ENCODE measurements at regions not wholly inside any gene's neighbourhood (a gene's known extent, or its start where the extent isn't known, plus 50 kb on each side); places are given as distances from the start of the nearest gene placed in this dataset.

DNA sequence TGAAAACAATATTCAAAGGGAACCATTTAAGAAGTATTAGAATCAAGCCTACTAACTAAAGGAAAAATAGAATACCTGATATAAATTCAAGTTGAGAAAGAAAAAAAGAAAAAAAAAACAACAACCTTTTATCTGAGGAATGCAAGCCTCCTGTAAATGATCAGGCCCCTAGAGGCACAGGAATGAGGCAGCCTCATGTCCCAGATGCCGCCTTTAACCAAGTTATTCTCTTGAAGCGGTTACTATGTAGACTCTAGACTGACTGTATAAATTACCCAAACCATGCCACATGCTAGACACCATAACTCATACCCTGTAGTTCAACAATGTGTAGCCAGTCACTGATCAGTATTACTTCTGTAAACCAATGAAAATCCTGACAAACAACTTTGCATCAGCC, 929.6 kb downstream of the TAF11L14 start:
- no peaks in the 10 kb centered on the region for H3K4me1 ChIP-seq (ENCODE audit: control insufficient read depth, extremely low read depth, insufficient read depth, low read length)
- H2AFZ ChIP-seq (ENCODE audit: low read length): no peak overlapping the region
- H3K9me3 ChIP-seq (ENCODE audit: control insufficient read depth, insufficient read depth, low read depth, low read length): no peaks in the 10 kb centered on the region
- H3K36me3 ChIP-seq (ENCODE audit: control insufficient read depth, insufficient read depth, low read length): no peaks in the 10 kb centered on the region
- H3K4me3 ChIP-seq (replicated peaks in 1 of 4; ENCODE audit: control extremely low read depth in 1 of 4, insufficient read depth in 1 of 4, low read depth in 3 of 4, low read length in 4 of 4): no peak overlapping the region
- no peak for DNase-seq (ENCODE audit: low read depth in 2 of 2)
- no peak overlapping the region for H3K27ac ChIP-seq (ENCODE audit: insufficient read depth, low read length)
- TF ChIP-seq, protein P1, sequence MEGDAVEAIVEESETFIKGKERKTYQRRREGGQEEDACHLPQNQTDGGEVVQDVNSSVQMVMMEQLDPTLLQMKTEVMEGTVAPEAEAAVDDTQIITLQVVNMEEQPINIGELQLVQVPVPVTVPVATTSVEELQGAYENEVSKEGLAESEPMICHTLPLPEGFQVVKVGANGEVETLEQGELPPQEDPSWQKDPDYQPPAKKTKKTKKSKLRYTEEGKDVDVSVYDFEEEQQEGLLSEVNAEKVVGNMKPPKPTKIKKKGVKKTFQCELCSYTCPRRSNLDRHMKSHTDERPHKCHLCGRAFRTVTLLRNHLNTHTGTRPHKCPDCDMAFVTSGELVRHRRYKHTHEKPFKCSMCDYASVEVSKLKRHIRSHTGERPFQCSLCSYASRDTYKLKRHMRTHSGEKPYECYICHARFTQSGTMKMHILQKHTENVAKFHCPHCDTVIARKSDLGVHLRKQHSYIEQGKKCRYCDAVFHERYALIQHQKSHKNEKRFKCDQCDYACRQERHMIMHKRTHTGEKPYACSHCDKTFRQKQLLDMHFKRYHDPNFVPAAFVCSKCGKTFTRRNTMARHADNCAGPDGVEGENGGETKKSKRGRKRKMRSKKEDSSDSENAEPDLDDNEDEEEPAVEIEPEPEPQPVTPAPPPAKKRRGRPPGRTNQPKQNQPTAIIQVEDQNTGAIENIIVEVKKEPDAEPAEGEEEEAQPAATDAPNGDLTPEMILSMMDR (conservative IDR thresholded peaks at IDR 0.05 in 1 of 2, IDR thresholded peaks at IDR 0.05 in 1 of 2; ENCODE audit: low read depth in 1 of 2, low read length in 2 of 2): no peak
- no peaks in the 10 kb centered on the region for H4K20me1 ChIP-seq (ENCODE audit: control insufficient read depth, extremely low read depth, insufficient read depth, low read length)
- H3K79me2 ChIP-seq (ENCODE audit: control insufficient read depth, insufficient read depth, low read length): no peaks in the 10 kb centered on the region
- no peak overlapping the region for H3K4me2 ChIP-seq (ENCODE audit: extremely low read depth, insufficient read depth, low read length)
- H3K9ac ChIP-seq (ENCODE audit: insufficient read depth, low read length): no peak overlapping the region
- no peaks in the 10 kb centered on the region for H3K27me3 ChIP-seq (ENCODE audit: control insufficient read depth, insufficient read depth, low read length)

DNA sequence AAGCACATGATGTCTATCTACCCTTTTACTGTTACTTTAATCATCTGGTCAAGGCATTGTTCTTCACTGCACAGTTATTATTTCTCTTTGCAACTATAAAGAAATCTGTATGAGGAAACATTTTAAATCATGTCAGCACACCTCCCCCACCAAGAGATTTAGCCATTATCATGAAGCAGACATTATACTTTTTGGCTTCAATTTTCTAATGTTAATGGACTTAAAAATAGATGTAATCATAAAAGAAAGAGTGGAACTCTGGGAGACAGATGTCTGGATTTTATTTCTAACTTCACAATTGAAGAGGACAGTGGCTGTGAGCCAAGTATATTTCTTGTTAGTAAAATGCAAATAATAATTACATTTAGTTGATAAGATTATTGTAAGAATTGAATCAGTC, 932.4 kb downstream of the TAF11L14 start:
- no peak overlapping the region for H3K27ac ChIP-seq (ENCODE audit: insufficient read depth, low read length)
- H3K36me3 ChIP-seq (ENCODE audit: control insufficient read depth, insufficient read depth, low read length): no peaks in the 10 kb centered on the region
- H3K27me3 ChIP-seq (ENCODE audit: control insufficient read depth, insufficient read depth, low read length): no peaks in the 10 kb centered on the region
- H2AFZ ChIP-seq (ENCODE audit: low read length): no peak overlapping the region
- no peaks in the 10 kb centered on the region for H3K79me2 ChIP-seq (ENCODE audit: control insufficient read depth, insufficient read depth, low read length)
- no peak for DNase-seq (ENCODE audit: low read depth in 2 of 2)
- no peak for TF ChIP-seq EZH2 (IDR thresholded peaks at IDR 0.05; ENCODE audit: low read length, missing control alignments)
- TF ChIP-seq, protein P1 (conservative IDR thresholded peaks at IDR 0.05 in 1 of 2, IDR thresholded peaks at IDR 0.05 in 1 of 2; ENCODE audit: low read depth in 1 of 2, low read length in 2 of 2): no peak
- no peaks in the 10 kb centered on the region for H3K4me1 ChIP-seq (ENCODE audit: control insufficient read depth, extremely low read depth, insufficient read depth, low read length)
- H3K9ac ChIP-seq (ENCODE audit: insufficient read depth, low read length): no peak overlapping the region
- no peak overlapping the region for H3K4me3 ChIP-seq (replicated peaks in 1 of 4; ENCODE audit: control extremely low read depth in 1 of 4, insufficient read depth in 1 of 4, low read depth in 3 of 4, low read length in 4 of 4)
- no peaks in the 10 kb centered on the region for H3K9me3 ChIP-seq (ENCODE audit: control insufficient read depth, insufficient read depth, low read depth, low read length)
- H4K20me1 ChIP-seq (ENCODE audit: control insufficient read depth, extremely low read depth, insufficient read depth, low read length): no peaks in the 10 kb centered on the region
- no peak overlapping the region for H3K4me2 ChIP-seq (ENCODE audit: extremely low read depth, insufficient read depth, low read length)

DNA sequence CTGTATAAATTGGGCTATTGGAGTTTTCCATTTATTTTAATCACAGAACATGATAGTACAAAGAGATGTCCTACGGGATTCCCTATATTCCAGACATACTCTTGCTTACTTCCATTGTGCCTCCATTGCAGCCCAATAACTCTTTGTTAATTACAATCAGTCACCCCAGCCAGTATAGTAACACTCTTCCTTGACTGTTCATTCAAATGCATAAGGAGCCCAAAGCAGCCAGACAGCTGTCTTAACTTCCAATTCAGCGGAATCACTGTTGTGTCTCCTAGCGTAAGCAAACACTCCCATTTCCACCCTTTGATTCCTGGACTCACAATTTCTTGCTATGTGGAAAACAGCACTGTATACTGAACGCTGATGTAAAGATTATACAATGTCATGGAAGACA, 942.3 kb downstream of the TAF11L14 start:
- H3K4me1 ChIP-seq (ENCODE audit: control insufficient read depth, extremely low read depth, insufficient read depth, low read length): no peaks in the 10 kb centered on the region
- H3K9me3 ChIP-seq (ENCODE audit: control insufficient read depth, insufficient read depth, low read depth, low read length): no peaks in the 10 kb centered on the region
- no peak overlapping the region for H3K4me2 ChIP-seq (ENCODE audit: extremely low read depth, insufficient read depth, low read length)
- TF ChIP-seq, protein P1 (conservative IDR thresholded peaks at IDR 0.05 in 1 of 2, IDR thresholded peaks at IDR 0.05 in 1 of 2; ENCODE audit: low read depth in 1 of 2, low read length in 2 of 2): no peak
- TF ChIP-seq EZH2 (IDR thresholded peaks at IDR 0.05; ENCODE audit: low read length, missing control alignments): no peak
- no peaks in the 10 kb centered on the region for H4K20me1 ChIP-seq (ENCODE audit: control insufficient read depth, extremely low read depth, insufficient read depth, low read length)
- H3K4me3 ChIP-seq (replicated peaks in 1 of 4; ENCODE audit: control extremely low read depth in 1 of 4, insufficient read depth in 1 of 4, low read depth in 3 of 4, low read length in 4 of 4): no peak overlapping the region
- H3K27me3 ChIP-seq (ENCODE audit: control insufficient read depth, insufficient read depth, low read length): no peaks in the 10 kb centered on the region
- DNase-seq (ENCODE audit: low read depth in 2 of 2): no peak
- H3K36me3 ChIP-seq (ENCODE audit: control insufficient read depth, insufficient read depth, low read length): no peaks in the 10 kb centered on the region
- H3K9ac ChIP-seq (ENCODE audit: insufficient read depth, low read length): no peak overlapping the region
- H3K79me2 ChIP-seq (ENCODE audit: control insufficient read depth, insufficient read depth, low read length): no peaks in the 10 kb centered on the region
- H3K27ac ChIP-seq (ENCODE audit: insufficient read depth, low read length): no peak overlapping the region
- no peak overlapping the region for H2AFZ ChIP-seq (ENCODE audit: low read length)
